Hepatocyte (in vitro differentiated cells): ENCODE measurements at regions not wholly inside any gene's neighbourhood (a gene's known extent, or its start where the extent isn't known, plus 50 kb on each side); places are given as distances from the start of the nearest gene placed in this dataset.
"Not testable (repeated sequence)": the region's sequence is repeated elsewhere in the genome, so short reads cannot be mapped to it uniquely, and the experiment has no call there.

Source experiments
- DNase-seq: peaks from one replicate; pipeline ENCODE4 v3.0.0-alpha.2; 2016; ENCODE audit warnings: low spot score
- H2AFZ ChIP-seq: fragments of 200-600 bp; sonication (generic); 2 replicates; pipeline ENCODE4 v1.6.0; 2016; ENCODE audit warnings: antibody characterized with exemption, mild to moderate bottlenecking
- H3K27ac ChIP-seq: fragments of 200-600 bp; sonication (generic); 2 replicates; pipeline ENCODE4 v1.5.1; 2016; ENCODE audit warnings: mild to moderate bottlenecking
- H3K27me3 ChIP-seq: fragments of 200-600 bp; sonication (generic); 2 replicates; pipeline ENCODE4 v1.6.1; 2016
- H3K36me3 ChIP-seq: fragments of 200-600 bp; sonication (generic); replicated peaks from 2 replicates; pipeline ENCODE4 v1.5.1; 2016; ENCODE audit warnings: low read depth; ENCODE audit not compliant: insufficient read depth
- H3K4me1 ChIP-seq: fragments of 200-600 bp; sonication (generic); 2 replicates; pipeline ENCODE4 v1.5.1; 2016; ENCODE audit warnings: mild to moderate bottlenecking, moderate library complexity; ENCODE audit not compliant: insufficient read depth
- H3K4me2 ChIP-seq: fragments of 200-600 bp; sonication (generic); 2 replicates; pipeline ENCODE4 v1.6.0; 2016
- H3K4me3 ChIP-seq: fragments of 200-600 bp; sonication (generic); 2 replicates; pipeline ENCODE4 v1.5.1; 2016; ENCODE audit warnings: mild to moderate bottlenecking
- H3K79me2 ChIP-seq: fragments of 200-600 bp; sonication (generic); 2 replicates; pipeline ENCODE4 v1.6.0; 2017; ENCODE audit warnings: mild to moderate bottlenecking
- H3K9me2 ChIP-seq: fragments of 200-600 bp; sonication (generic); replicated peaks from 2 replicates; pipeline ENCODE4 v1.6.0; 2017; ENCODE audit warnings: mild to moderate bottlenecking; ENCODE audit not compliant: insufficient read depth
- H3K9me3 ChIP-seq: fragments of 200-600 bp; sonication (generic); 2 replicates; pipeline ENCODE4 v1.5.1; 2016; ENCODE audit warnings: low read depth, mild to moderate bottlenecking
- H4K20me1 ChIP-seq: fragments of 200-600 bp; sonication (generic); 2 replicates; pipeline ENCODE4 v1.6.0; 2016; ENCODE audit warnings: mild to moderate bottlenecking; ENCODE audit not compliant: insufficient read depth, poor library complexity, severe bottlenecking
- CTCF ChIP-seq: fragments of 200-600 bp; sonication (generic); IDR thresholded peaks from 2 replicates; pipeline ENCODE4 v1.5.1; 2016; ENCODE audit warnings: antibody characterized with exemption, mild to moderate bottlenecking; ENCODE audit not compliant: poor library complexity
- EZH2 ChIP-seq: fragments of 200-600 bp; sonication (generic); IDR thresholded peaks from 2 replicates; pipeline ENCODE4 v1.6.1; 2016; ENCODE audit warnings: antibody characterized with exemption, mild to moderate bottlenecking, borderline replicate concordance
- EZH2phosphoT487 ChIP-seq: fragments of 200-600 bp; sonication (generic); IDR thresholded peaks from one replicate; pipeline ENCODE4 v1.6.1; 2018; ENCODE audit warnings: antibody characterized with exemption, mild to moderate bottlenecking, low read depth, moderate library complexity; ENCODE audit not compliant: unreplicated experiment, severe bottlenecking
- WGBS: methylation state at CpG from one replicate; pipeline ENCODE4 v1.1.6; 2016; ENCODE audit warnings: low lambda C conversion rate; ENCODE audit errors: missing lambda C conversion rate; 5-methylcytosine and 5-hydroxymethylcytosine counted together

GRCh38 chr2:20949256-20949655, 94.6 kb downstream of the APOB start:
- H3K4me3 ChIP-seq: no peak overlapping the region
- 83% methylated on average over 12 of the region's 12 CpGs for WGBS
- no peaks in the 10 kb centered on the region for H3K9me3 ChIP-seq
- no peak overlapping the region for H3K4me2 ChIP-seq
- TF ChIP-seq EZH2 (no peak), CTCF (no peak), EZH2phosphoT487 (no peak)
- H3K36me3 ChIP-seq: no peaks in the 10 kb centered on the region
- no peak for DNase-seq
- no peaks in the 10 kb centered on the region for H3K79me2 ChIP-seq
- no peaks in the 10 kb centered on the region for H3K4me1 ChIP-seq
- no peaks in the 10 kb centered on the region for H3K27me3 ChIP-seq
- no peaks in the 10 kb centered on the region for H4K20me1 ChIP-seq
- H3K9me2 ChIP-seq: no peaks in the 10 kb centered on the region
- H3K27ac ChIP-seq: no peak overlapping the region
- H2AFZ ChIP-seq: no peak overlapping the region

- 67% methylated on average over 3 of the region's 3 CpGs for WGBS
- H2AFZ ChIP-seq: no peak overlapping the region
Observed at GRCh38 chr2:20946468-20946867, 97.4 kb downstream of the APOB start.

GRCh38 chr2:20943721-20944120, 100.2 kb downstream of the APOB start:
- 81% methylated on average over 6 of the region's 6 CpGs for WGBS
- not testable (repeated sequence) for H3K4me1 ChIP-seq, H3K4me2 ChIP-seq, DNase-seq, H3K36me3 ChIP-seq, H3K9me2 ChIP-seq, H3K79me2 ChIP-seq, H3K9me3 ChIP-seq, H2AFZ ChIP-seq, H3K4me3 ChIP-seq, H4K20me1 ChIP-seq, H3K27ac ChIP-seq, H3K27me3 ChIP-seq

More at GRCh38 chr2:20946468-20946867, 97.4 kb downstream of the APOB start:
- Histone ChIP-seq H3K79me2 (no peaks in the 10 kb centered on the region), H4K20me1 (no peaks in the 10 kb centered on the region), H3K27ac (no peak overlapping the region), H3K9me2 (no peaks in the 10 kb centered on the region), H3K27me3 (no peaks in the 10 kb centered on the region), H3K9me3 (no peaks in the 10 kb centered on the region), H3K4me1 (no peaks in the 10 kb centered on the region), H3K4me2 (no peak overlapping the region), H3K4me3 (no peak overlapping the region), H3K36me3 (no peaks in the 10 kb centered on the region)
- DNase-seq: no peak
- TF ChIP-seq EZH2phosphoT487 (no peak), EZH2 (no peak), CTCF (no peak)

- Histone ChIP-seq H3K4me3 (no peak overlapping the region), H4K20me1 (no peaks in the 10 kb centered on the region), H3K9me3 (no peaks in the 10 kb centered on the region), H3K79me2 (no peaks in the 10 kb centered on the region), H3K27me3 (no peaks in the 10 kb centered on the region), H3K27ac (no peak overlapping the region), H3K9me2 (no peaks in the 10 kb centered on the region), H3K4me2 (no peak overlapping the region), H3K4me1 (no peaks in the 10 kb centered on the region), H3K36me3 (no peaks in the 10 kb centered on the region), H2AFZ (no peak overlapping the region)
- 81% methylated on average over 5 of the region's 5 CpGs for WGBS
- no peak for TF ChIP-seq EZH2phosphoT487
- TF ChIP-seq CTCF: no peak
- no peak for TF ChIP-seq EZH2
- DNase-seq: no peak
Observed at GRCh38 chr2:20942646-20943125, 101.2 kb downstream of the APOB start.
